GM13976 (cell line): ENCODE measurements at regions not wholly inside any gene's neighbourhood (a gene's known extent, or its start where the extent isn't known, plus 50 kb on each side); places are given as distances from the start of the nearest gene placed in this dataset.

Experiments used
- DNase-seq: peaks from one replicate; pipeline ENCODE4 v3.0.0; 2012; ENCODE audit warnings: low spot score
- in situ Hi-C: fragments of 300-500 bp; cut with MboI; formaldehyde crosslinking; loops from one replicate; pipeline ENCODE4 v1.12.0; 2022; ENCODE audit warnings: low sequenced_read_pairs, mixed read lengths, inconsistent platforms; ENCODE audit not compliant: unreplicated experiment
- TF ChIP-seq, protein P1 (sequence below): IDR thresholded peaks from 2 replicates; pipeline ENCODE4 v1.5.1; 2012; ENCODE audit warnings: borderline replicate concordance, mild to moderate bottlenecking; ENCODE audit not compliant: insufficient read depth; ENCODE audit errors: extremely low read depth, missing control alignments, control extremely low read depth

DNA sequence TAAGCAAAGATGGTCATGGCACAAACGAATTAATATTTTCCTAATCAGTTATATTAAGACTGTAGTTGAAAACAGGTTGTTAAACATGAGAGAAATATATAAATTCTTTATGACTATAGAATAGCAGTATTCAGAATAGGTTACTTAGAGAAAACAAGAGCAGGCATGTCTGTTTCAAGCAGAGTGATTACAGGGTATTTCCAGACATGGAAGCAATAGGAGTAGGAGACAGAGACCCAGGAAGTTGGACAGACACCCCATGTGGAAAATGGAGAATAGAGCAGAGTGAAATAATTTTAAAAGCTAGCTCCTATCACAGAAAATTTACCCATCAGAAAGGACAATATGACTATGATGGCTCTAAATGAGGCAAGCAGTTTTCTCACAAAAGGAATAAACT is 111.5 kb downstream of the IZUMO3 start:
- no peak for DNase-seq
- TF ChIP-seq, protein P1, sequence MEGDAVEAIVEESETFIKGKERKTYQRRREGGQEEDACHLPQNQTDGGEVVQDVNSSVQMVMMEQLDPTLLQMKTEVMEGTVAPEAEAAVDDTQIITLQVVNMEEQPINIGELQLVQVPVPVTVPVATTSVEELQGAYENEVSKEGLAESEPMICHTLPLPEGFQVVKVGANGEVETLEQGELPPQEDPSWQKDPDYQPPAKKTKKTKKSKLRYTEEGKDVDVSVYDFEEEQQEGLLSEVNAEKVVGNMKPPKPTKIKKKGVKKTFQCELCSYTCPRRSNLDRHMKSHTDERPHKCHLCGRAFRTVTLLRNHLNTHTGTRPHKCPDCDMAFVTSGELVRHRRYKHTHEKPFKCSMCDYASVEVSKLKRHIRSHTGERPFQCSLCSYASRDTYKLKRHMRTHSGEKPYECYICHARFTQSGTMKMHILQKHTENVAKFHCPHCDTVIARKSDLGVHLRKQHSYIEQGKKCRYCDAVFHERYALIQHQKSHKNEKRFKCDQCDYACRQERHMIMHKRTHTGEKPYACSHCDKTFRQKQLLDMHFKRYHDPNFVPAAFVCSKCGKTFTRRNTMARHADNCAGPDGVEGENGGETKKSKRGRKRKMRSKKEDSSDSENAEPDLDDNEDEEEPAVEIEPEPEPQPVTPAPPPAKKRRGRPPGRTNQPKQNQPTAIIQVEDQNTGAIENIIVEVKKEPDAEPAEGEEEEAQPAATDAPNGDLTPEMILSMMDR, result no peak
- in situ Hi-C loops, result no loop called here

DNA sequence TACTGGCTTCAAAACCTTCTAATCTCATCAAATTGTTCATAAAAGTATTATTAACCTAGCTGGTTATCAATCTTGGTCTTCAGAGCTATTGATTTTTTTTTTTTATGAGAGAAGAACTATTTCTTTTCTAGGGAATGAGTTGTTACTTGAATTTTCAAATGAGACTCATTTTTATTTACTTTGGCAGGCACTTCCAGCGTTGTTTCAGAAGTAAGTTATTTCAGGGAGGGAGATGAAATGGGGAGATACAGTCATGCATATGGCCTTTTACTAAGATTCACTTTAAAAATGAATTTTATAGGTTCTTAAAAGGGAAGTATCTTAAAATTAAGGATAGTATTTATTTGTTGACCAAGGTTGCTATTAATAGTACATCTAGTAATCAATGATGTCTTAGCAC is 129.6 kb downstream of the IZUMO3 start:
- in situ Hi-C loops, result no loop called here
- TF ChIP-seq, protein P1, result no peak
- no peak for DNase-seq

DNA sequence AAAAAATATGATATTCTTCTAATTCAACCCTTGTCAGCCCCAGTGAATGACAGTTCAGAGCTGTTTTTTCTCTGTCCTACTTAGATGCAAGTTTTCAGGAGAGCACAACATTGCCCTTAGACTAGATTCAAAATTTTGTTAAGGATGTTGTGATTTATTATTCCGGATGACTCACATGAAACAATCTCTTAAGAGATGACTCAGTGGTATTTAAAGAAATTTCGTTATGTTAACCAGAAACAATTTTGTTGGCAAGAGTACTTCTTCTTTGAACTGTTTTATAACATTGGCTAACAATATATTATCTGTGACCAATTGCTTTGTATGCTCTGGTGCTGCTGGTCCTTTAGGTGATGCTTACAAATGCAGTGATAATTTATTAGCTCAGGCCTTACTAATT is 132.0 kb downstream of the IZUMO3 start:
- in situ Hi-C loops, result no loop called here
- TF ChIP-seq, protein P1, result no peak
- DNase-seq, result no peak

GRCh38 chr9:24398466-24398865 is 147.2 kb downstream of the IZUMO3 start:
- TF ChIP-seq, protein P1, result no peak
- DNase-seq, result no peak
- in situ Hi-C loops, result no loop called here

GRCh38 chr9:24391095-24391494 is 154.6 kb downstream of the IZUMO3 start:
- no peak for DNase-seq
- in situ Hi-C loops, result no loop called here
- TF ChIP-seq, protein P1, result no peak

DNA sequence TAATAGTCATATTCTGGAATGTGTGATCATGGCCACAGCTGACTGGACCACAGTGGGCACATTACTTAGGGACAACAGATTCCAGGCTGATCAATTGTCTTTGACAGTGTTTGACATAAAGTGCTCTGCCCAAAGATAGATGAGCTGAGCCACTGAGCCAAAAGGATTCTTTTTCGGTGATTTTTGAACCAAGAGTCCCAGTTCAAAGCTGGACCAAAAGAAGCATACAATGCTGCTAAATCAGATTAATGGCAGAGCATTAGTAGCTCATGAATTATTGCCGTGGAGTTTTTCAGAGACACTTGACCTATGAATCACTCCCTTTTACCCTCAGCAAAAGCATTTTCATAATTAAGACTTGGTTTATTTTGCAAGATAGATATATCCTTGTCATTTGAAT is 160.6 kb downstream of the IZUMO3 start:
- in situ Hi-C loops, result no loop called here
- TF ChIP-seq, protein P1, result no peak
- DNase-seq, result no peak

- TF ChIP-seq, protein P1, result no peak
- no peak for DNase-seq
- in situ Hi-C loops, result no loop called here
These were observed 163.1 kb downstream of the IZUMO3 start for GRCh38 chr9:24382566-24382965.
